ENCODE measurements at regions not wholly inside any gene's neighbourhood (a gene's known extent, or its start where the extent isn't known, plus 50 kb on each side); places are given as distances from the start of the nearest gene placed in this dataset.
"Not testable (repeated sequence)": the region's sequence is repeated elsewhere in the genome, so short reads cannot be mapped to it uniquely, and the experiment has no call there.

GRCh38 chr12:34407813-34408212 is 385.5 kb downstream of the ALG10 start:
- H3K4me1 ChIP-seq (ENCODE audit: control insufficient read depth in 1 of 2, insufficient read depth in 2 of 2, low read length in 2 of 2) = no peaks in the 10 kb centered on the region
- H3K36me3 ChIP-seq (ENCODE audit: control insufficient read depth in 1 of 2, insufficient read depth in 2 of 2, low read length in 2 of 2) = no peaks in the 10 kb centered on the region
- no peak overlapping the region for H3K27ac ChIP-seq (ENCODE audit: low read length)
- H3K4me3 ChIP-seq (ENCODE audit: low read depth in 1 of 2, low read length in 2 of 2) = peak overlapping the region in 1 of 2 donors; percentile 39
- no peaks in the 10 kb centered on the region for H3K27me3 ChIP-seq (ENCODE audit: low read depth, low read length)
- peaks cover 6 to 64% of the 10 kb centered on the region in 2 donors for H3K9me3 ChIP-seq (ENCODE audit: control insufficient read depth in 1 of 2, low read length in 2 of 2)

- H3K36me3 ChIP-seq (ENCODE audit: control insufficient read depth in 1 of 2, insufficient read depth in 2 of 2, low read length in 2 of 2); H3K4me1 ChIP-seq (ENCODE audit: control insufficient read depth in 1 of 2, insufficient read depth in 2 of 2, low read length in 2 of 2); H3K27me3 ChIP-seq (ENCODE audit: low read depth, low read length); H3K4me3 ChIP-seq (ENCODE audit: low read depth in 1 of 2, low read length in 2 of 2); H3K27ac ChIP-seq (ENCODE audit: low read length): not testable (repeated sequence)
- peaks cover 0 to 11% of the 10 kb centered on the region in 2 donors for H3K9me3 ChIP-seq (ENCODE audit: control insufficient read depth in 1 of 2, low read length in 2 of 2)
Observed at GRCh38 chr12:34431509-34431908, 409.2 kb downstream of the ALG10 start.

Measured in muscle layer of duodenum (tissue), 2 donors.